ENCODE measurements at regions not wholly inside any gene's neighbourhood (a gene's known extent, or its start where the extent isn't known, plus 50 kb on each side); places are given as distances from the start of the nearest gene placed in this dataset.

- TF ChIP-seq CTCF (IDR thresholded peaks at IDR 0.05 in 2 of 3, conservative IDR thresholded peaks at IDR 0.05 in 1 of 3; ENCODE audit: borderline replicate concordance in 1 of 3, insufficient read depth in 1 of 3, low read depth in 2 of 3, low read length in 2 of 3) (no peak), POLR2AphosphoS5 (IDR thresholded peaks at IDR 0.05; ENCODE audit: low read depth, low read length) (no peak), ZBTB33 (IDR thresholded peaks at IDR 0.05; ENCODE audit: extremely low read depth, insufficient replicate concordance, low read length) (no peak), EZH2 (IDR thresholded peaks at IDR 0.05) (no peak), YY1 (IDR thresholded peaks at IDR 0.05; ENCODE audit: extremely low read depth, insufficient replicate concordance, low read depth, low read length) (no peak), ATF3 (IDR thresholded peaks at IDR 0.05) (no peak), POLR2A (IDR thresholded peaks at IDR 0.05; ENCODE audit: borderline replicate concordance, extremely low read depth, insufficient read depth, insufficient read length) (no peak), FOSL1 (IDR thresholded peaks at IDR 0.05; ENCODE audit: low read depth) (no peak), CEBPB (IDR thresholded peaks at IDR 0.05; ENCODE audit: low read depth) (no peak), RAD21 (IDR thresholded peaks at IDR 0.05; ENCODE audit: low read depth) (no peak), MAX (IDR thresholded peaks at IDR 0.05) (no peak), SP1 (IDR thresholded peaks at IDR 0.05; ENCODE audit: low read depth) (no peak), TCF7L2 (IDR thresholded peaks at IDR 0.05; ENCODE audit: borderline replicate concordance, extremely low read depth, insufficient read depth, insufficient read length) (no peak), EZH2phosphoT487 (IDR thresholded peaks at IDR 0.05; ENCODE audit: borderline replicate concordance) (no peak)
Measured at GRCh38 chrX:140087875-140088274, 122.6 kb upstream of the CXorf66 start.

All from HCT116 (cell line).